H1 (cell line): ENCODE measurements at regions not wholly inside any gene's neighbourhood (a gene's known extent, or its start where the extent isn't known, plus 50 kb on each side); places are given as distances from the start of the nearest gene placed in this dataset.

Source experiments
- EP300 ChIP-seq, 2 experiments: IDR thresholded peaks; 1 replicate in 1 of 2; 2 replicates in 1 of 2; pipeline ENCODE4 v1.6.1; 2011 to 2012; ENCODE audit warnings: low read depth in 2 of 2, low read length in 2 of 2, mild to moderate bottlenecking in 2 of 2, borderline replicate concordance in 1 of 2, inconsistent platforms in 1 of 2, moderate library complexity in 1 of 2
- EZH2 ChIP-seq: fragments of 200-600 bp; sonication (generic); IDR thresholded peaks from 2 replicates; pipeline ENCODE4 v1.7.1; 2012; ENCODE audit warnings: low read depth, mild to moderate bottlenecking, moderate library complexity, low read length, inconsistent platforms; ENCODE audit not compliant: severe bottlenecking
- FOSL1 ChIP-seq: IDR thresholded peaks from 2 replicates; pipeline ENCODE4 v1.6.1; 2011; ENCODE audit warnings: mild to moderate bottlenecking, low read depth, low read length, moderate library complexity; ENCODE audit not compliant: insufficient read depth
- SAP30 ChIP-seq: fragments of 300-600 bp; sonication (generic); IDR thresholded peaks from 2 replicates; pipeline ENCODE4 v1.7.1; 2012; ENCODE audit warnings: low read length, moderate library complexity, mild to moderate bottlenecking, inconsistent platforms; ENCODE audit not compliant: insufficient read depth, insufficient replicate concordance
- SP2 ChIP-seq: IDR thresholded peaks from 2 replicates; pipeline ENCODE4 v1.6.1; 2012; ENCODE audit warnings: mild to moderate bottlenecking, low read length, inconsistent platforms
- TF ChIP-seq, protein P1 (sequence below): fragments of 300-600 bp; sonication (generic); IDR thresholded peaks from 2 replicates; pipeline ENCODE4 v1.7.1; 2012; ENCODE audit warnings: low read length, moderate library complexity, mild to moderate bottlenecking, inconsistent platforms; ENCODE audit not compliant: insufficient replicate concordance

DNA sequence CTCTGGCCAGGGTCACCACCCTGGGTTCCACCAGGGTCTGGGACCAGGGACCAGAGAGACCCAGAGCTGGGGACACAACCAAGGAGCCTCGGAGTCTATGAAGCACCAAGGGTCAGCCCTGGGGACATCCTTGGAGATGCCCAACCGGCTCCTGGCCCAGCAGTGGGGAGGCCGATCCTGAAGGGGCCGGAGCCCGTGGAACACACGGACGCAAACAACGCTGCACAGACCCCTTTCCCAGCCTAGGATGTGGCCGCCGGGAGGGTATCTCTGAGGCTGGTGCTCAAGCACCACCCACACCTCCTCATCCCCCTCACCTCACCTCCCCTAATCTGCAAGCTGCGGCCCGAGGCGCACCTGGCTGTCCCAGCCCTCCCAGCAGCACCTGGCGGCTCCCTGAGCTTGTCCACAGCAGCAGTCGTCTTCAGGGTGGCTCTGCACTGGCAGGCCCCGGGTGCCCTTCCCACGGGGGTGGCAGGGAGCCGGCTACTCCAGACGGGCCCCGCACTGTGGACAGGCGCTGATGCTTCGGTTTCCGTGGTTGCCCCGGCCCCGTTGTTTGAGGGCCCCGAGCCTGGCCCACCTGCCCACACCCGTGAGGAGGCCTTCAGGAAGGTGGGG lies 146.8 kb upstream of the C14orf180 start (continued):
- TF ChIP-seq FOSL1 (no peak), EZH2 (no peak), SAP30 (no peak), EP300 (IDR thresholded peaks at IDR 0.05; ENCODE audit: borderline replicate concordance in 1 of 2, low read depth in 2 of 2, low read length in 2 of 2) (no peak), SP2 (no peak)
- TF ChIP-seq, protein P1, sequence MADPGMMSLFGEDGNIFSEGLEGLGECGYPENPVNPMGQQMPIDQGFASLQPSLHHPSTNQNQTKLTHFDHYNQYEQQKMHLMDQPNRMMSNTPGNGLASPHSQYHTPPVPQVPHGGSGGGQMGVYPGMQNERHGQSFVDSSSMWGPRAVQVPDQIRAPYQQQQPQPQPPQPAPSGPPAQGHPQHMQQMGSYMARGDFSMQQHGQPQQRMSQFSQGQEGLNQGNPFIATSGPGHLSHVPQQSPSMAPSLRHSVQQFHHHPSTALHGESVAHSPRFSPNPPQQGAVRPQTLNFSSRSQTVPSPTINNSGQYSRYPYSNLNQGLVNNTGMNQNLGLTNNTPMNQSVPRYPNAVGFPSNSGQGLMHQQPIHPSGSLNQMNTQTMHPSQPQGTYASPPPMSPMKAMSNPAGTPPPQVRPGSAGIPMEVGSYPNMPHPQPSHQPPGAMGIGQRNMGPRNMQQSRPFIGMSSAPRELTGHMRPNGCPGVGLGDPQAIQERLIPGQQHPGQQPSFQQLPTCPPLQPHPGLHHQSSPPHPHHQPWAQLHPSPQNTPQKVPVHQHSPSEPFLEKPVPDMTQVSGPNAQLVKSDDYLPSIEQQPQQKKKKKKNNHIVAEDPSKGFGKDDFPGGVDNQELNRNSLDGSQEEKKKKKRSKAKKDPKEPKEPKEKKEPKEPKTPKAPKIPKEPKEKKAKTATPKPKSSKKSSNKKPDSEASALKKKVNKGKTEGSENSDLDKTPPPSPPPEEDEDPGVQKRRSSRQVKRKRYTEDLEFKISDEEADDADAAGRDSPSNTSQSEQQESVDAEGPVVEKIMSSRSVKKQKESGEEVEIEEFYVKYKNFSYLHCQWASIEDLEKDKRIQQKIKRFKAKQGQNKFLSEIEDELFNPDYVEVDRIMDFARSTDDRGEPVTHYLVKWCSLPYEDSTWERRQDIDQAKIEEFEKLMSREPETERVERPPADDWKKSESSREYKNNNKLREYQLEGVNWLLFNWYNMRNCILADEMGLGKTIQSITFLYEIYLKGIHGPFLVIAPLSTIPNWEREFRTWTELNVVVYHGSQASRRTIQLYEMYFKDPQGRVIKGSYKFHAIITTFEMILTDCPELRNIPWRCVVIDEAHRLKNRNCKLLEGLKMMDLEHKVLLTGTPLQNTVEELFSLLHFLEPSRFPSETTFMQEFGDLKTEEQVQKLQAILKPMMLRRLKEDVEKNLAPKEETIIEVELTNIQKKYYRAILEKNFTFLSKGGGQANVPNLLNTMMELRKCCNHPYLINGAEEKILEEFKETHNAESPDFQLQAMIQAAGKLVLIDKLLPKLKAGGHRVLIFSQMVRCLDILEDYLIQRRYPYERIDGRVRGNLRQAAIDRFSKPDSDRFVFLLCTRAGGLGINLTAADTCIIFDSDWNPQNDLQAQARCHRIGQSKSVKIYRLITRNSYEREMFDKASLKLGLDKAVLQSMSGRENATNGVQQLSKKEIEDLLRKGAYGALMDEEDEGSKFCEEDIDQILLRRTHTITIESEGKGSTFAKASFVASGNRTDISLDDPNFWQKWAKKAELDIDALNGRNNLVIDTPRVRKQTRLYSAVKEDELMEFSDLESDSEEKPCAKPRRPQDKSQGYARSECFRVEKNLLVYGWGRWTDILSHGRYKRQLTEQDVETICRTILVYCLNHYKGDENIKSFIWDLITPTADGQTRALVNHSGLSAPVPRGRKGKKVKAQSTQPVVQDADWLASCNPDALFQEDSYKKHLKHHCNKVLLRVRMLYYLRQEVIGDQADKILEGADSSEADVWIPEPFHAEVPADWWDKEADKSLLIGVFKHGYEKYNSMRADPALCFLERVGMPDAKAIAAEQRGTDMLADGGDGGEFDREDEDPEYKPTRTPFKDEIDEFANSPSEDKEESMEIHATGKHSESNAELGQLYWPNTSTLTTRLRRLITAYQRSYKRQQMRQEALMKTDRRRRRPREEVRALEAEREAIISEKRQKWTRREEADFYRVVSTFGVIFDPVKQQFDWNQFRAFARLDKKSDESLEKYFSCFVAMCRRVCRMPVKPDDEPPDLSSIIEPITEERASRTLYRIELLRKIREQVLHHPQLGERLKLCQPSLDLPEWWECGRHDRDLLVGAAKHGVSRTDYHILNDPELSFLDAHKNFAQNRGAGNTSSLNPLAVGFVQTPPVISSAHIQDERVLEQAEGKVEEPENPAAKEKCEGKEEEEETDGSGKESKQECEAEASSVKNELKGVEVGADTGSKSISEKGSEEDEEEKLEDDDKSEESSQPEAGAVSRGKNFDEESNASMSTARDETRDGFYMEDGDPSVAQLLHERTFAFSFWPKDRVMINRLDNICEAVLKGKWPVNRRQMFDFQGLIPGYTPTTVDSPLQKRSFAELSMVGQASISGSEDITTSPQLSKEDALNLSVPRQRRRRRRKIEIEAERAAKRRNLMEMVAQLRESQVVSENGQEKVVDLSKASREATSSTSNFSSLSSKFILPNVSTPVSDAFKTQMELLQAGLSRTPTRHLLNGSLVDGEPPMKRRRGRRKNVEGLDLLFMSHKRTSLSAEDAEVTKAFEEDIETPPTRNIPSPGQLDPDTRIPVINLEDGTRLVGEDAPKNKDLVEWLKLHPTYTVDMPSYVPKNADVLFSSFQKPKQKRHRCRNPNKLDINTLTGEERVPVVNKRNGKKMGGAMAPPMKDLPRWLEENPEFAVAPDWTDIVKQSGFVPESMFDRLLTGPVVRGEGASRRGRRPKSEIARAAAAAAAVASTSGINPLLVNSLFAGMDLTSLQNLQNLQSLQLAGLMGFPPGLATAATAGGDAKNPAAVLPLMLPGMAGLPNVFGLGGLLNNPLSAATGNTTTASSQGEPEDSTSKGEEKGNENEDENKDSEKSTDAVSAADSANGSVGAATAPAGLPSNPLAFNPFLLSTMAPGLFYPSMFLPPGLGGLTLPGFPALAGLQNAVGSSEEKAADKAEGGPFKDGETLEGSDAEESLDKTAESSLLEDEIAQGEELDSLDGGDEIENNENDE: no peak
